ENCODE measurements at regions not wholly inside any gene's neighbourhood (a gene's known extent, or its start where the extent isn't known, plus 50 kb on each side); places are given as distances from the start of the nearest gene placed in this dataset.
"Not testable (repeated sequence)": the region's sequence is repeated elsewhere in the genome, so short reads cannot be mapped to it uniquely, and the experiment has no call there.

DNA sequence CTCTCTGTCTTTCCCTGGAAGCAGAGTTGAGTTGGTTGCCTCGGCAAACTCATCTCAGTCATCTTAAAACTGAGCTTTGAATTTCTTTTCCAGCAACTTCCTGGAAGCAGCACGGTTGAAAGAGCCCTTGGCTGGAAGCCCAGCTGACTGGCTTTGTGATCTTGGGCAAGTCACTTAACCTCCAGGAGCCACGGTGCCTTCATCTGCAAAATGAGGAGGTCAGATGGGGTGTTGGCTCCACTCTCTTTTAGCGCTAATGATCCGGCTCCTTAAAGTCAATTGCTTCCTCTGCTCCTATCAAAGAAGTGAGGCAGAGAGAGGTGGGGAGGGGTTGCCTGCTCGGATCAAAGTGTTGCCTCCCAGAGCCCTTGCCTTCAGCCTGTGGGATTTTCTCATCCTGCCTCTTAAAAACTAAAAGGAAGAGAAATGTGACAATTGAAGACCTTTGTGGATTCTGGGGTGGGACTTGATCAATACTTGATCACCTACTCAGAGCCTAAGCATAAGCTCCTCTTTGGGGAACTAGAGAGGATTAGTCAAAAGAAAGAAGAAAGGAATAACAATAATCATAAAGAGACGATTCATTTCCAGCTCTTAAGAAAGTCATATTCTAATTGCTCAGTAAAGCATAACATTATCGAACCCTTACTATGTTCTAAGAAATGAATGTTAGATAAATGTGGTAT is 86.6 kb downstream of the MYCN start:
- no peak overlapping the region for H2AFZ ChIP-seq (ENCODE audit: low read length)
- TF ChIP-seq, protein P1, sequence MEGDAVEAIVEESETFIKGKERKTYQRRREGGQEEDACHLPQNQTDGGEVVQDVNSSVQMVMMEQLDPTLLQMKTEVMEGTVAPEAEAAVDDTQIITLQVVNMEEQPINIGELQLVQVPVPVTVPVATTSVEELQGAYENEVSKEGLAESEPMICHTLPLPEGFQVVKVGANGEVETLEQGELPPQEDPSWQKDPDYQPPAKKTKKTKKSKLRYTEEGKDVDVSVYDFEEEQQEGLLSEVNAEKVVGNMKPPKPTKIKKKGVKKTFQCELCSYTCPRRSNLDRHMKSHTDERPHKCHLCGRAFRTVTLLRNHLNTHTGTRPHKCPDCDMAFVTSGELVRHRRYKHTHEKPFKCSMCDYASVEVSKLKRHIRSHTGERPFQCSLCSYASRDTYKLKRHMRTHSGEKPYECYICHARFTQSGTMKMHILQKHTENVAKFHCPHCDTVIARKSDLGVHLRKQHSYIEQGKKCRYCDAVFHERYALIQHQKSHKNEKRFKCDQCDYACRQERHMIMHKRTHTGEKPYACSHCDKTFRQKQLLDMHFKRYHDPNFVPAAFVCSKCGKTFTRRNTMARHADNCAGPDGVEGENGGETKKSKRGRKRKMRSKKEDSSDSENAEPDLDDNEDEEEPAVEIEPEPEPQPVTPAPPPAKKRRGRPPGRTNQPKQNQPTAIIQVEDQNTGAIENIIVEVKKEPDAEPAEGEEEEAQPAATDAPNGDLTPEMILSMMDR (conservative IDR thresholded peaks at IDR 0.05; ENCODE audit: low read length): no peak
- no peak for TF ChIP-seq EZH2phosphoT487 (IDR thresholded peaks at IDR 0.05; ENCODE audit: borderline replicate concordance)

DNA sequence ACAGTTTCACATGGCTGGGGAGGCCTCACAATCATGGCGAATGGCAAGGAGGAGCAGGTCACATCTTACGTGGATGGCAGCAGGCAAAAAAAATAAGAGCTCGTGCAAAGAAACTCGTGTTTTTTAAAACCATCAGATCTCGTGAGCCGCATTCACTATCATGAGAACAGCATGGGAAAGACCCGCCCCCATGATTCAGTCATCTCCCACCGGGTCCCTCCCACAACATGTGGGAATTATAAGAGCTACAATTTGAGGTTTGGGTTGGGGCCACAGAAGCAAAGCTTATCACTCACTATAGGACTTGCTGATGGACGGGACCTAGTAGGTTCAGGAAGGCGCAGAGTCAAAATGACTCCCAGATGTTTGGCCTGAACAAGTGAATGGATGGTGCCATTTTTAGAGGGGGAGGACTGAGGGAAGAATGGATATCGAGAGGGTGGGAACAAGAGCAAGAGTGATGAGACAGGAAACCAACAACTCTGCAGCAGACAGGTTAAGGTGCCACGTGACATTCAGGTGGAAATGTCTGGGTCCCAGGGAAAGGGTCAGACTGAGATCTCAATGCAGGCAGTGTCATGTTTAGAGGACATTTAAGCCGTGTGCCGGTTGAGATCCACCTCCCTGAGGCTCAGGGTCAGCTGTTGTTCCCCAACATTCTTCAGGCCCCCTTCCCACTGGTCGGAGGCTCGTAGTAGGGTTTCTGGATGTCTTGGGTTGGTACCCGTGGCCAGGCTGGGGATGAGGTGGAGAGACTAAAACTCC is 85.7 kb downstream of the MYCN start:
- Histone ChIP-seq H3K9ac (ENCODE audit: low read depth, low read length, poor library complexity, severe bottlenecking) (no peak overlapping the region), H3K79me2 (ENCODE audit: insufficient read depth, low read length) (no peaks in the 10 kb centered on the region), H4K20me1 (ENCODE audit: insufficient read depth, low read length, poor library complexity, severe bottlenecking) (no peaks in the 10 kb centered on the region), H3K36me3 (ENCODE audit: insufficient read depth, low read length) (no peaks in the 10 kb centered on the region), H2AFZ (ENCODE audit: low read length) (no peak overlapping the region), H3K9me2 (replicated peaks; ENCODE audit: low read depth, low read length) (no peaks in the 10 kb centered on the region), H3F3A (ENCODE audit: low read depth) (no peaks in the 10 kb centered on the region), H3K9me3 (ENCODE audit: insufficient read depth, low read depth, low read length) (no peaks in the 10 kb centered on the region), H3K4me1 (ENCODE audit: insufficient read depth, low read length, poor library complexity, severe bottlenecking) (no peaks in the 10 kb centered on the region), H3K4me3 (ENCODE audit: low read length, poor library complexity, severe bottlenecking) (no peak overlapping the region), H3K27me3 (ENCODE audit: insufficient read depth, low read length, poor library complexity, severe bottlenecking) (no peaks in the 10 kb centered on the region), H3K4me2 (ENCODE audit: low read depth, low read length, poor library complexity, severe bottlenecking) (no peak overlapping the region)
- TF ChIP-seq, protein P1 (conservative IDR thresholded peaks at IDR 0.05; ENCODE audit: low read length): no peak
- TF ChIP-seq EZH2phosphoT487 (IDR thresholded peaks at IDR 0.05; ENCODE audit: borderline replicate concordance): no peak

More for the DNA sequence above, 86.6 kb downstream of the MYCN start:
- H3K9ac ChIP-seq (ENCODE audit: low read depth, low read length, poor library complexity, severe bottlenecking): no peak overlapping the region
- H3K9me2 ChIP-seq (replicated peaks; ENCODE audit: low read depth, low read length): no peaks in the 10 kb centered on the region
- no peaks in the 10 kb centered on the region for H3K4me1 ChIP-seq (ENCODE audit: insufficient read depth, low read length, poor library complexity, severe bottlenecking)
- no peak overlapping the region for H3K4me3 ChIP-seq (ENCODE audit: low read length, poor library complexity, severe bottlenecking)
- H3K27me3 ChIP-seq (ENCODE audit: insufficient read depth, low read length, poor library complexity, severe bottlenecking): no peaks in the 10 kb centered on the region
- no peak overlapping the region for H3K4me2 ChIP-seq (ENCODE audit: low read depth, low read length, poor library complexity, severe bottlenecking)
- no peaks in the 10 kb centered on the region for H3F3A ChIP-seq (ENCODE audit: low read depth)
- no peaks in the 10 kb centered on the region for H3K79me2 ChIP-seq (ENCODE audit: insufficient read depth, low read length)
- no peaks in the 10 kb centered on the region for H3K36me3 ChIP-seq (ENCODE audit: insufficient read depth, low read length)
- no peaks in the 10 kb centered on the region for H3K9me3 ChIP-seq (ENCODE audit: insufficient read depth, low read depth, low read length)
- H4K20me1 ChIP-seq (ENCODE audit: insufficient read depth, low read length, poor library complexity, severe bottlenecking): no peaks in the 10 kb centered on the region

- H3K79me2 ChIP-seq (ENCODE audit: insufficient read depth, low read length): no peaks in the 10 kb centered on the region
- no peaks in the 10 kb centered on the region for H3K36me3 ChIP-seq (ENCODE audit: insufficient read depth, low read length)
- no peaks in the 10 kb centered on the region for H3F3A ChIP-seq (ENCODE audit: low read depth)
- H4K20me1 ChIP-seq (ENCODE audit: insufficient read depth, low read length, poor library complexity, severe bottlenecking): no peaks in the 10 kb centered on the region
- no peak overlapping the region for H2AFZ ChIP-seq (ENCODE audit: low read length)
- TF ChIP-seq, protein P1 (conservative IDR thresholded peaks at IDR 0.05; ENCODE audit: low read length): no peak
- no peak for TF ChIP-seq EZH2phosphoT487 (IDR thresholded peaks at IDR 0.05; ENCODE audit: borderline replicate concordance)
- no peaks in the 10 kb centered on the region for H3K9me2 ChIP-seq (replicated peaks; ENCODE audit: low read depth, low read length)
- H3K9me3 ChIP-seq (ENCODE audit: insufficient read depth, low read depth, low read length): no peaks in the 10 kb centered on the region
- H3K27me3 ChIP-seq (ENCODE audit: insufficient read depth, low read length, poor library complexity, severe bottlenecking): no peaks in the 10 kb centered on the region
- H3K9ac ChIP-seq (ENCODE audit: low read depth, low read length, poor library complexity, severe bottlenecking): no peak overlapping the region
- no peaks in the 10 kb centered on the region for H3K4me1 ChIP-seq (ENCODE audit: insufficient read depth, low read length, poor library complexity, severe bottlenecking)
- no peak overlapping the region for H3K4me3 ChIP-seq (ENCODE audit: low read length, poor library complexity, severe bottlenecking)
- no peak overlapping the region for H3K4me2 ChIP-seq (ENCODE audit: low read depth, low read length, poor library complexity, severe bottlenecking)
Observed at GRCh38 chr2:16025211-16025875, 85.0 kb downstream of the MYCN start.

DNA sequence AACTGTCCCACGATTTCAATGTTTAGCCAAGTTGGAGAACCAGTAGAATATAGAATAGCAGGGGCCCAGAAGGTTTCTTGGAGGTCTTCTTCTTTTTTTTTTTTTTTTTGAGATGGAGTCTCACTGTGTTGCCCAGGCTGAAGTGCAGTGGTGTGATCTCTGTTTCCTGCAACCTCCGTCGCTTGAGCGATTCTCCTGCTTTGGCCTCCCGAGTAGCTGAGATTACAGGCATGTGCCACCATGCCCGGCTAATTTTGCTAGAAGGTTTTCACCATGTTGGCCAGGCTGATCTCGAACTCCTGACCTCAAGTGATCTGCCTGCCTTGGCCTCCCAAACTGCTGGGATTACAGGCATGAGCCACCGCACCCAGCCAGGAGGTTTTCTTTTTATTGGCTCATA is 84.3 kb downstream of the MYCN start:
- not testable (repeated sequence) for H3F3A ChIP-seq (ENCODE audit: low read depth); H3K4me3 ChIP-seq (ENCODE audit: low read length, poor library complexity, severe bottlenecking); H3K9me3 ChIP-seq (ENCODE audit: insufficient read depth, low read depth, low read length); H3K9me2 ChIP-seq (replicated peaks; ENCODE audit: low read depth, low read length); H3K4me2 ChIP-seq (ENCODE audit: low read depth, low read length, poor library complexity, severe bottlenecking); H3K4me1 ChIP-seq (ENCODE audit: insufficient read depth, low read length, poor library complexity, severe bottlenecking); H3K9ac ChIP-seq (ENCODE audit: low read depth, low read length, poor library complexity, severe bottlenecking); H3K79me2 ChIP-seq (ENCODE audit: insufficient read depth, low read length); H2AFZ ChIP-seq (ENCODE audit: low read length); H3K27me3 ChIP-seq (ENCODE audit: insufficient read depth, low read length, poor library complexity, severe bottlenecking); H4K20me1 ChIP-seq (ENCODE audit: insufficient read depth, low read length, poor library complexity, severe bottlenecking); H3K36me3 ChIP-seq (ENCODE audit: insufficient read depth, low read length)
